ENCODE measurements at regions not wholly inside any gene's neighbourhood (a gene's known extent, or its start where the extent isn't known, plus 50 kb on each side); places are given as distances from the start of the nearest gene placed in this dataset.

GRCh38 chr5:33339413-33339812, 101.4 kb upstream of the TARS1 start:
- no peaks in the 10 kb centered on the region for H3K36me3 ChIP-seq (ENCODE audit: insufficient read depth, insufficient read length, low read length)
- no peaks in the 10 kb centered on the region for H3K4me1 ChIP-seq (ENCODE audit: insufficient read depth, insufficient read length)
- DNase-seq (ENCODE audit: low read depth, low spot score): peak; percentile 15
- H3K4me3 ChIP-seq (ENCODE audit: insufficient read length, low read depth): no peak overlapping the region
- TF ChIP-seq YY1 (IDR thresholded peaks at IDR 0.05; ENCODE audit: insufficient read depth, insufficient read length): no peak
- TF ChIP-seq SUZ12 (IDR thresholded peaks at IDR 0.05; ENCODE audit: extremely low read depth, insufficient read depth, insufficient read length): no peak
- no peak for TF ChIP-seq ZNF274 (IDR thresholded peaks at IDR 0.05; ENCODE audit: low read depth, low read length)
- no peak overlapping the region for H3K9ac ChIP-seq (ENCODE audit: insufficient read length, low read depth)
- no peaks in the 10 kb centered on the region for H3K27me3 ChIP-seq (ENCODE audit: insufficient read depth, insufficient read length)
- no peaks in the 10 kb centered on the region for H3K9me3 ChIP-seq (ENCODE audit: insufficient read depth, low read length)

GRCh38 chr5:33340195-33340594, 100.6 kb upstream of the TARS1 start:
- Histone ChIP-seq H3K9ac (ENCODE audit: insufficient read length, low read depth) (no peak overlapping the region), H3K4me1 (ENCODE audit: insufficient read depth, insufficient read length) (no peaks in the 10 kb centered on the region), H3K36me3 (ENCODE audit: insufficient read depth, insufficient read length, low read length) (no peaks in the 10 kb centered on the region), H3K4me3 (ENCODE audit: insufficient read length, low read depth) (no peak overlapping the region), H3K9me3 (ENCODE audit: insufficient read depth, low read length) (no peaks in the 10 kb centered on the region), H3K27me3 (ENCODE audit: insufficient read depth, insufficient read length) (no peaks in the 10 kb centered on the region)
- peak; percentile 33 for DNase-seq (ENCODE audit: low read depth, low spot score)
- no peak for TF ChIP-seq ZNF274 (IDR thresholded peaks at IDR 0.05; ENCODE audit: low read depth, low read length)
- TF ChIP-seq SUZ12 (IDR thresholded peaks at IDR 0.05; ENCODE audit: extremely low read depth, insufficient read depth, insufficient read length): no peak
- TF ChIP-seq YY1 (IDR thresholded peaks at IDR 0.05; ENCODE audit: insufficient read depth, insufficient read length): no peak

GRCh38 chr5:33341351-33341750, 99.4 kb upstream of the TARS1 start:
- Histone ChIP-seq H3K27me3 (ENCODE audit: insufficient read depth, insufficient read length) (no peaks in the 10 kb centered on the region), H3K4me1 (ENCODE audit: insufficient read depth, insufficient read length) (no peaks in the 10 kb centered on the region), H3K9me3 (ENCODE audit: insufficient read depth, low read length) (no peaks in the 10 kb centered on the region), H3K9ac (ENCODE audit: insufficient read length, low read depth) (no peak overlapping the region), H3K36me3 (ENCODE audit: insufficient read depth, insufficient read length, low read length) (no peaks in the 10 kb centered on the region), H3K4me3 (ENCODE audit: insufficient read length, low read depth) (no peak overlapping the region)
- TF ChIP-seq SUZ12 (IDR thresholded peaks at IDR 0.05; ENCODE audit: extremely low read depth, insufficient read depth, insufficient read length) (no peak), YY1 (IDR thresholded peaks at IDR 0.05; ENCODE audit: insufficient read depth, insufficient read length) (no peak), ZNF274 (IDR thresholded peaks at IDR 0.05; ENCODE audit: low read depth, low read length) (no peak)
- no peak for DNase-seq (ENCODE audit: low read depth, low spot score)

GRCh38 chr5:33343676-33344327, 97.0 kb upstream of the TARS1 start:
- DNase-seq (ENCODE audit: low read depth, low spot score): no peak
- H3K9ac ChIP-seq (ENCODE audit: insufficient read length, low read depth): no peak overlapping the region
- no peaks in the 10 kb centered on the region for H3K9me3 ChIP-seq (ENCODE audit: insufficient read depth, low read length)
- no peak overlapping the region for H3K4me3 ChIP-seq (ENCODE audit: insufficient read length, low read depth)
- H3K36me3 ChIP-seq (ENCODE audit: insufficient read depth, insufficient read length, low read length): no peaks in the 10 kb centered on the region
- H3K27me3 ChIP-seq (ENCODE audit: insufficient read depth, insufficient read length): no peaks in the 10 kb centered on the region
- no peaks in the 10 kb centered on the region for H3K4me1 ChIP-seq (ENCODE audit: insufficient read depth, insufficient read length)
- no peak for TF ChIP-seq ZNF274 (IDR thresholded peaks at IDR 0.05; ENCODE audit: low read depth, low read length)
- no peak for TF ChIP-seq SUZ12 (IDR thresholded peaks at IDR 0.05; ENCODE audit: extremely low read depth, insufficient read depth, insufficient read length)
- no peak for TF ChIP-seq YY1 (IDR thresholded peaks at IDR 0.05; ENCODE audit: insufficient read depth, insufficient read length)

GRCh38 chr5:33346534-33346933, 94.2 kb upstream of the TARS1 start:
- Histone ChIP-seq H3K4me3 (ENCODE audit: insufficient read length, low read depth) (no peak overlapping the region), H3K9me3 (ENCODE audit: insufficient read depth, low read length) (no peaks in the 10 kb centered on the region), H3K4me1 (ENCODE audit: insufficient read depth, insufficient read length) (no peaks in the 10 kb centered on the region), H3K36me3 (ENCODE audit: insufficient read depth, insufficient read length, low read length) (no peaks in the 10 kb centered on the region), H3K9ac (ENCODE audit: insufficient read length, low read depth) (no peak overlapping the region), H3K27me3 (ENCODE audit: insufficient read depth, insufficient read length) (no peaks in the 10 kb centered on the region)
- no peak for TF ChIP-seq SUZ12 (IDR thresholded peaks at IDR 0.05; ENCODE audit: extremely low read depth, insufficient read depth, insufficient read length)
- no peak for TF ChIP-seq ZNF274 (IDR thresholded peaks at IDR 0.05; ENCODE audit: low read depth, low read length)
- TF ChIP-seq YY1 (IDR thresholded peaks at IDR 0.05; ENCODE audit: insufficient read depth, insufficient read length): no peak
- no peak for DNase-seq (ENCODE audit: low read depth, low spot score)

GRCh38 chr5:33361781-33362180, 79.0 kb upstream of the TARS1 start:
- no peak for TF ChIP-seq YY1 (IDR thresholded peaks at IDR 0.05; ENCODE audit: insufficient read depth, insufficient read length)
- no peak for TF ChIP-seq ZNF274 (IDR thresholded peaks at IDR 0.05; ENCODE audit: low read depth, low read length)
- Histone ChIP-seq H3K4me3 (ENCODE audit: insufficient read length, low read depth) (no peak overlapping the region), H3K9me3 (ENCODE audit: insufficient read depth, low read length) (peaks cover 9% of the 10 kb centered on the region; the same call in 1 of the 2 replicates), H3K27me3 (ENCODE audit: insufficient read depth, insufficient read length) (no peaks in the 10 kb centered on the region), H3K4me1 (ENCODE audit: insufficient read depth, insufficient read length) (no peaks in the 10 kb centered on the region), H3K9ac (ENCODE audit: insufficient read length, low read depth) (no peak overlapping the region), H3K36me3 (ENCODE audit: insufficient read depth, insufficient read length, low read length) (no peaks in the 10 kb centered on the region)
- no peak for DNase-seq (ENCODE audit: low read depth, low spot score)

- H3K9me3 ChIP-seq (ENCODE audit: insufficient read depth, low read length): peaks cover 9% of the 10 kb centered on the region; the same call in 1 of the 2 replicates
- H3K36me3 ChIP-seq (ENCODE audit: insufficient read depth, insufficient read length, low read length): no peaks in the 10 kb centered on the region
- H3K27me3 ChIP-seq (ENCODE audit: insufficient read depth, insufficient read length): no peaks in the 10 kb centered on the region
- no peak overlapping the region for H3K9ac ChIP-seq (ENCODE audit: insufficient read length, low read depth)
- no peaks in the 10 kb centered on the region for H3K4me1 ChIP-seq (ENCODE audit: insufficient read depth, insufficient read length)
- DNase-seq (ENCODE audit: low read depth, low spot score): no peak
- no peak overlapping the region for H3K4me3 ChIP-seq (ENCODE audit: insufficient read length, low read depth)
- TF ChIP-seq SUZ12 (IDR thresholded peaks at IDR 0.05; ENCODE audit: extremely low read depth, insufficient read depth, insufficient read length) (no peak), YY1 (IDR thresholded peaks at IDR 0.05; ENCODE audit: insufficient read depth, insufficient read length) (no peak), ZNF274 (IDR thresholded peaks at IDR 0.05; ENCODE audit: low read depth, low read length) (no peak)
Observed at GRCh38 chr5:33362915-33363314, 77.8 kb upstream of the TARS1 start.
